ENCODE measurements at regions not wholly inside any gene's neighbourhood (a gene's known extent, or its start where the extent isn't known, plus 50 kb on each side); places are given as distances from the start of the nearest gene placed in this dataset.

GRCh38 chr2:12502759-12503158 is 214.0 kb upstream of the TRIB2 start:
- no peaks in the 10 kb centered on the region for H3K27me3 ChIP-seq
- DNase-seq: no peak
- no peaks in the 10 kb centered on the region for H3K36me3 ChIP-seq
- H3K4me3 ChIP-seq: no peak overlapping the region
- H3K9me3 ChIP-seq: no peaks in the 10 kb centered on the region

GRCh38 chr2:12504443-12504842 is 212.3 kb upstream of the TRIB2 start:
- Histone ChIP-seq H3K4me3 (no peak overlapping the region), H3K9me3 (no peaks in the 10 kb centered on the region), H3K36me3 (no peaks in the 10 kb centered on the region), H3K27me3 (no peaks in the 10 kb centered on the region)
- no peak for DNase-seq

- no peaks in the 10 kb centered on the region for H3K9me3 ChIP-seq
- no peak for DNase-seq
- H3K36me3 ChIP-seq: no peaks in the 10 kb centered on the region
- no peak overlapping the region for H3K4me3 ChIP-seq
- H3K27me3 ChIP-seq: no peaks in the 10 kb centered on the region
Measured at GRCh38 chr2:12506846-12507245, 209.9 kb upstream of the TRIB2 start.

GRCh38 chr2:12507295-12507694 is 209.4 kb upstream of the TRIB2 start:
- peak; percentile 94 for DNase-seq
- H3K4me3 ChIP-seq: no peak overlapping the region
- H3K9me3 ChIP-seq: no peaks in the 10 kb centered on the region
- H3K27me3 ChIP-seq: no peaks in the 10 kb centered on the region
- no peaks in the 10 kb centered on the region for H3K36me3 ChIP-seq

GRCh38 chr2:12510070-12510469 is 206.7 kb upstream of the TRIB2 start:
- H3K9me3 ChIP-seq: no peaks in the 10 kb centered on the region
- DNase-seq: no peak

GRCh38 chr2:12513339-12513738 is 203.4 kb upstream of the TRIB2 start:
- DNase-seq: no peak
- no peaks in the 10 kb centered on the region for H3K36me3 ChIP-seq
- H3K9me3 ChIP-seq: no peaks in the 10 kb centered on the region
- no peaks in the 10 kb centered on the region for H3K27me3 ChIP-seq
- H3K4me3 ChIP-seq: no peak overlapping the region

More at GRCh38 chr2:12510070-12510469, 206.7 kb upstream of the TRIB2 start:
- no peaks in the 10 kb centered on the region for H3K36me3 ChIP-seq
- no peak overlapping the region for H3K4me3 ChIP-seq
- no peaks in the 10 kb centered on the region for H3K27me3 ChIP-seq

GRCh38 chr2:12514168-12514567 is 202.6 kb upstream of the TRIB2 start:
- Histone ChIP-seq H3K27me3 (no peaks in the 10 kb centered on the region), H3K36me3 (no peaks in the 10 kb centered on the region), H3K4me3 (no peak overlapping the region), H3K9me3 (no peaks in the 10 kb centered on the region)
- DNase-seq: no peak

- Histone ChIP-seq H3K36me3 (no peaks in the 10 kb centered on the region), H3K27me3 (no peaks in the 10 kb centered on the region), H3K9me3 (no peaks in the 10 kb centered on the region), H3K4me3 (no peak overlapping the region)
- DNase-seq: no peak
Measured at GRCh38 chr2:12514631-12515437, 201.9 kb upstream of the TRIB2 start.

- Histone ChIP-seq H3K27me3 (no peaks in the 10 kb centered on the region), H3K36me3 (no peaks in the 10 kb centered on the region), H3K9me3 (no peaks in the 10 kb centered on the region), H3K4me3 (no peak overlapping the region)
- DNase-seq: no peak
Measured at GRCh38 chr2:12515871-12516270, 200.9 kb upstream of the TRIB2 start.

GRCh38 chr2:12533337-12534005 is 183.3 kb upstream of the TRIB2 start:
- DNase-seq: no peak
- Histone ChIP-seq H3K9me3 (no peaks in the 10 kb centered on the region), H3K4me3 (no peak overlapping the region), H3K36me3 (no peaks in the 10 kb centered on the region), H3K27me3 (no peaks in the 10 kb centered on the region)

- no peaks in the 10 kb centered on the region for H3K36me3 ChIP-seq
- H3K4me3 ChIP-seq: peak overlapping the region; percentile 3
- H3K9me3 ChIP-seq: no peaks in the 10 kb centered on the region
- DNase-seq: peak; percentile 96
- H3K27me3 ChIP-seq: no peaks in the 10 kb centered on the region
Measured at GRCh38 chr2:12534646-12535263, 182.0 kb upstream of the TRIB2 start.

GRCh38 chr2:12536976-12537375 is 179.8 kb upstream of the TRIB2 start:
- Histone ChIP-seq H3K9me3 (no peaks in the 10 kb centered on the region), H3K4me3 (no peak overlapping the region), H3K27me3 (no peaks in the 10 kb centered on the region), H3K36me3 (no peaks in the 10 kb centered on the region)
- DNase-seq: no peak

- DNase-seq: no peak
- H3K27me3 ChIP-seq: no peaks in the 10 kb centered on the region
- H3K9me3 ChIP-seq: no peaks in the 10 kb centered on the region
- no peak overlapping the region for H3K4me3 ChIP-seq
- no peaks in the 10 kb centered on the region for H3K36me3 ChIP-seq
Measured at GRCh38 chr2:12538138-12538694, 178.5 kb upstream of the TRIB2 start.

- no peak overlapping the region for H3K4me3 ChIP-seq
- H3K27me3 ChIP-seq: no peaks in the 10 kb centered on the region
- no peaks in the 10 kb centered on the region for H3K36me3 ChIP-seq
- DNase-seq: no peak
- no peaks in the 10 kb centered on the region for H3K9me3 ChIP-seq
Measured at GRCh38 chr2:12539336-12539735, 177.4 kb upstream of the TRIB2 start.

- Histone ChIP-seq H3K9me3 (no peaks in the 10 kb centered on the region), H3K36me3 (no peaks in the 10 kb centered on the region), H3K4me3 (no peak overlapping the region), H3K27me3 (no peaks in the 10 kb centered on the region)
- no peak for DNase-seq
Measured at GRCh38 chr2:12539776-12540562, 176.8 kb upstream of the TRIB2 start.

- no peaks in the 10 kb centered on the region for H3K36me3 ChIP-seq
- no peak overlapping the region for H3K4me3 ChIP-seq
- no peaks in the 10 kb centered on the region for H3K27me3 ChIP-seq
- no peaks in the 10 kb centered on the region for H3K9me3 ChIP-seq
- DNase-seq: no peak
Measured at GRCh38 chr2:12543076-12543977, 173.4 kb upstream of the TRIB2 start.

Measured in MG63 (cell line).